Fibroblast of lung (primary cell): ENCODE measurements at regions not wholly inside any gene's neighbourhood (a gene's known extent, or its start where the extent isn't known, plus 50 kb on each side); places are given as distances from the start of the nearest gene placed in this dataset.

Experiments used
- CTCF ChIP-seq, 2 donors: IDR thresholded peaks in 1 of 2; conservative IDR thresholded peaks in 1 of 2; 1 replicate in 1 of 2; 2 replicates in 1 of 2; pipeline ENCODE4 v1.5.1; 2011 to 2012; ENCODE audit warnings: low read length in 2 of 2, control low read depth in 1 of 2, inconsistent platforms in 1 of 2, low read depth in 1 of 2, mild to moderate bottlenecking in 1 of 2
- EZH2 ChIP-seq: IDR thresholded peaks from 2 replicates; pipeline ENCODE4 v1.5.1; 2012; ENCODE audit warnings: low read length, control low read depth, mild to moderate bottlenecking; ENCODE audit errors: missing control alignments

GRCh38 chr10:120161111-120161510 lies 268.6 kb downstream of the SEC23IP start:
- TF ChIP-seq CTCF (conservative IDR thresholded peaks at IDR 0.05 in 1 of 2, IDR thresholded peaks at IDR 0.05 in 1 of 2; ENCODE audit: low read depth in 1 of 2, low read length in 2 of 2) = no peak
- no peak for TF ChIP-seq EZH2
